ENCODE measurements at regions not wholly inside any gene's neighbourhood (a gene's known extent, or its start where the extent isn't known, plus 50 kb on each side); places are given as distances from the start of the nearest gene placed in this dataset.

GRCh38 chr2:510839-511238 lies 166.4 kb downstream of the TMEM18 start:
- H3K4me1 Mint-ChIP-seq (ENCODE audit: low read depth) = no peaks in the 10 kb centered on the region
- no peaks in the 10 kb centered on the region for H3K27me3 Mint-ChIP-seq
- no peaks in the 10 kb centered on the region for H3K36me3 Mint-ChIP-seq (ENCODE audit: low read depth)
- H3K27me3 ChIP-seq (ENCODE audit: control insufficient read depth in 1 of 2, insufficient read depth in 2 of 2, low read length in 2 of 2) = no peaks in the 10 kb centered on the region
- H3K36me3 ChIP-seq (ENCODE audit: insufficient read depth, low read length) = no peaks in the 10 kb centered on the region
- DNase-seq = no peak
- intact Hi-C loops (cut with DNase I, micrococcal nuclease) = no loop called here
- no peak for ATAC-seq (ENCODE audit: poor library complexity)
- POLR2A ChIA-PET = no interaction called here
- H3K4me1 ChIP-seq (ENCODE audit: insufficient read depth, low read length) = no peaks in the 10 kb centered on the region
- H3K9me3 Mint-ChIP-seq = no peaks in the 10 kb centered on the region
- no peak overlapping the region for H3K27ac ChIP-seq (ENCODE audit: low read depth in 1 of 2, low read length in 2 of 2)
- no peak overlapping the region for H3K4me3 ChIP-seq (ENCODE audit: low read length)
- H3K27ac Mint-ChIP-seq = no peak overlapping the region
- CTCF ChIA-PET = no interaction called here
- no peaks in the 10 kb centered on the region for H3K9me3 ChIP-seq (ENCODE audit: control insufficient read depth in 1 of 2, insufficient read depth in 1 of 2, low read length in 2 of 2)
- no peak overlapping the region for H3K4me3 Mint-ChIP-seq
- no peak for TF ChIP-seq CTCF (IDR thresholded peaks at IDR 0.05)

GRCh38 chr2:509888-510287 lies 167.3 kb downstream of the TMEM18 start:
- ATAC-seq (ENCODE audit: poor library complexity) (no peak), DNase-seq (no peak)
- no peak overlapping the region for H3K4me3 Mint-ChIP-seq
- no peak overlapping the region for H3K27ac Mint-ChIP-seq
- no peaks in the 10 kb centered on the region for H3K27me3 ChIP-seq (ENCODE audit: control insufficient read depth in 1 of 2, insufficient read depth in 2 of 2, low read length in 2 of 2)
- H3K36me3 ChIP-seq (ENCODE audit: insufficient read depth, low read length) = no peaks in the 10 kb centered on the region
- ChIA-PET CTCF (no interaction called here), POLR2A (no interaction called here)
- no peak overlapping the region for H3K27ac ChIP-seq (ENCODE audit: low read depth in 1 of 2, low read length in 2 of 2)
- no peak for TF ChIP-seq CTCF (IDR thresholded peaks at IDR 0.05)
- H3K27me3 Mint-ChIP-seq = no peaks in the 10 kb centered on the region
- H3K4me1 ChIP-seq (ENCODE audit: insufficient read depth, low read length) = no peaks in the 10 kb centered on the region
- H3K4me1 Mint-ChIP-seq (ENCODE audit: low read depth) = no peaks in the 10 kb centered on the region
- H3K9me3 ChIP-seq (ENCODE audit: control insufficient read depth in 1 of 2, insufficient read depth in 1 of 2, low read length in 2 of 2) = no peaks in the 10 kb centered on the region
- no peaks in the 10 kb centered on the region for H3K9me3 Mint-ChIP-seq
- no peak overlapping the region for H3K4me3 ChIP-seq (ENCODE audit: low read length)
- no peaks in the 10 kb centered on the region for H3K36me3 Mint-ChIP-seq (ENCODE audit: low read depth)
- intact Hi-C loops (cut with DNase I, micrococcal nuclease) = no loop called here

GRCh38 chr2:508121-508520 lies 169.1 kb downstream of the TMEM18 start:
- Histone ChIP-seq H3K27ac (ENCODE audit: low read depth in 1 of 2, low read length in 2 of 2) (no peak overlapping the region), H3K4me1 (ENCODE audit: insufficient read depth, low read length) (no peaks in the 10 kb centered on the region), H3K27me3 (ENCODE audit: control insufficient read depth in 1 of 2, insufficient read depth in 2 of 2, low read length in 2 of 2) (no peaks in the 10 kb centered on the region), H3K9me3 (ENCODE audit: control insufficient read depth in 1 of 2, insufficient read depth in 1 of 2, low read length in 2 of 2) (peaks cover 0 to 3% of the 10 kb centered on the region in 2 experiments), H3K36me3 (ENCODE audit: insufficient read depth, low read length) (no peaks in the 10 kb centered on the region), H3K4me3 (ENCODE audit: low read length) (no peak overlapping the region)
- no peak for TF ChIP-seq CTCF (IDR thresholded peaks at IDR 0.05)
- ChIA-PET CTCF (no interaction called here), POLR2A (no interaction called here)
- H3K36me3 Mint-ChIP-seq (ENCODE audit: low read depth) = no peaks in the 10 kb centered on the region
- no peaks in the 10 kb centered on the region for H3K4me1 Mint-ChIP-seq (ENCODE audit: low read depth)
- H3K27ac Mint-ChIP-seq = no peak overlapping the region
- H3K9me3 Mint-ChIP-seq = no peaks in the 10 kb centered on the region
- H3K27me3 Mint-ChIP-seq = peaks cover 3% of the 10 kb centered on the region
- DNase-seq = no peak
- no peak overlapping the region for H3K4me3 Mint-ChIP-seq
- intact Hi-C loops (cut with DNase I, micrococcal nuclease) = no loop called here
- ATAC-seq (ENCODE audit: poor library complexity) = no peak

All from CD4-positive, alpha-beta T cell (primary cell).